Breast epithelium (tissue), 3 donors: ENCODE measurements at regions not wholly inside any gene's neighbourhood (a gene's known extent, or its start where the extent isn't known, plus 50 kb on each side); places are given as distances from the start of the nearest gene placed in this dataset.

Experiments used
- POLR2A ChIP-seq: fragments of 450-650 bp; IDR thresholded peaks from one replicate; pipeline ENCODE4 v1.6.1; 2016; ENCODE audit warnings: antibody characterized with exemption, mild to moderate bottlenecking, moderate library complexity
- POLR2AphosphoS5 ChIP-seq, 3 donors: sonication (generic); formaldehyde crosslinking; IDR thresholded peaks; one replicate each; pipeline ENCODE4 v1.6.1; 2017; ENCODE audit warnings: antibody characterized with exemption in 3 of 3
- TF ChIP-seq, protein P1 (sequence below), 3 donors: fragments of 450-650 bp; IDR thresholded peaks; one replicate each; pipeline ENCODE4 v1.5.1; 2016 to 2017; ENCODE audit warnings: antibody characterized with exemption in 3 of 3, mild to moderate bottlenecking in 3 of 3, moderate library complexity in 3 of 3

DNA sequence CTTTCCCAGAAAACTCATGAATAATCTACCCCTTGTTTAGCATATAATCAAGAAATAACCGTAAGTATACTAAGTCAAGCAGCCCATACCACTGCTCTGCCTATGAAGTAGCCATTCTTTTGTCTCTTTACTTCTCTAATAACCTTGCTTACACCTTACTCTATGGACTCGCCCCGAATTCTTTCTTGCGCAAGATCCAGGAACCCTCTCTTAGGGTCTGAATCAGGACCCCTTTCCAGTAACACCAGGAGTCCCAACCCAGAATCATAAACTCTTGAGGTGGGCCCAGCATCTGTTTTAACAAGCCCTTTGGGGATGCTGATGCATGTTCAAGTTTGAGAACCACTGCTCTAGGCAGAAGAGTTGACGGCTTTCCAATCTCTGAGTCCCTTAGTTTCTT is 119.6 kb downstream of the BEND2 start:
- TF ChIP-seq, protein P1, sequence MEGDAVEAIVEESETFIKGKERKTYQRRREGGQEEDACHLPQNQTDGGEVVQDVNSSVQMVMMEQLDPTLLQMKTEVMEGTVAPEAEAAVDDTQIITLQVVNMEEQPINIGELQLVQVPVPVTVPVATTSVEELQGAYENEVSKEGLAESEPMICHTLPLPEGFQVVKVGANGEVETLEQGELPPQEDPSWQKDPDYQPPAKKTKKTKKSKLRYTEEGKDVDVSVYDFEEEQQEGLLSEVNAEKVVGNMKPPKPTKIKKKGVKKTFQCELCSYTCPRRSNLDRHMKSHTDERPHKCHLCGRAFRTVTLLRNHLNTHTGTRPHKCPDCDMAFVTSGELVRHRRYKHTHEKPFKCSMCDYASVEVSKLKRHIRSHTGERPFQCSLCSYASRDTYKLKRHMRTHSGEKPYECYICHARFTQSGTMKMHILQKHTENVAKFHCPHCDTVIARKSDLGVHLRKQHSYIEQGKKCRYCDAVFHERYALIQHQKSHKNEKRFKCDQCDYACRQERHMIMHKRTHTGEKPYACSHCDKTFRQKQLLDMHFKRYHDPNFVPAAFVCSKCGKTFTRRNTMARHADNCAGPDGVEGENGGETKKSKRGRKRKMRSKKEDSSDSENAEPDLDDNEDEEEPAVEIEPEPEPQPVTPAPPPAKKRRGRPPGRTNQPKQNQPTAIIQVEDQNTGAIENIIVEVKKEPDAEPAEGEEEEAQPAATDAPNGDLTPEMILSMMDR (IDR thresholded peaks at IDR 0.05): no peak
- TF ChIP-seq POLR2AphosphoS5 (IDR thresholded peaks at IDR 0.05) (no peak), POLR2A (no peak)
